ENCODE measurements at regions not wholly inside any gene's neighbourhood (a gene's known extent, or its start where the extent isn't known, plus 50 kb on each side); places are given as distances from the start of the nearest gene placed in this dataset.

GRCh38 chr6:166729658-166730057 lies 102.6 kb upstream of the RPS6KA2 start:
- TF ChIP-seq CTCF (IDR thresholded peaks at IDR 0.05; ENCODE audit: low read length) (no peak), EZH2 (IDR thresholded peaks at IDR 0.05; ENCODE audit: borderline replicate concordance, low read length) (no peak)

Data from OCI-LY1 (cell line).